HCT116 (cell line): ENCODE measurements at regions not wholly inside any gene's neighbourhood (a gene's known extent, or its start where the extent isn't known, plus 50 kb on each side); places are given as distances from the start of the nearest gene placed in this dataset.

ENCODE experiments used
- ATAC-seq: fragments of 200-7000 bp; cut with Tn5 transposase; 2 replicates; pipeline ENCODE4 v1.9.1; 2020; ENCODE audit warnings: mild to moderate bottlenecking, moderate library complexity
- BruUV-seq: library from RNA; stranded (reverse); fragments of 400-500 nt; replicated peaks from 2 replicates; lab custom pipeline; 2021; lab: Mats Ljungman, UMichigan
- CTCF ChIA-PET: fragments of 300-600 bp; sonication (Branson Sonifier 250); formaldehyde crosslinking; loops from one replicate; lab custom pipeline; 2021; ENCODE audit warnings: antibody characterized with exemption; lab: Charles Lee
- POLR2A ChIA-PET: fragments of 300-600, 350-600 bp; sonication (Branson Sonifier 250); formaldehyde crosslinking; loops from one replicate; lab custom pipeline; 2021; ENCODE audit warnings: antibody characterized with exemption; lab: Charles Lee
- RAD21 ChIA-PET, 2 experiments: fragments of 300-600 bp; sonication (Branson Sonifier 250); formaldehyde crosslinking; loops; one replicate each; lab custom pipeline; 2023; ENCODE audit warnings: low total read pairs in 2 of 2; ENCODE audit not compliant: uncharacterized antibody in 2 of 2, unreplicated experiment in 2 of 2, low non-redundant PET in 1 of 2; lab: Charles Lee
- DNase-seq: peaks from one replicate; pipeline ENCODE4 v3.0.0-alpha.2; 2010; ENCODE audit warnings: low read depth, low spot score
- H2AFZ ChIP-seq: fragments of 200-600 bp; shearing (Covaris generic), sonication (generic); 2 replicates; pipeline ENCODE4 v1.6.1; 2017; ENCODE audit warnings: low read depth, mixed run types, mixed read lengths, antibody characterized with exemption, low read length; ENCODE audit not compliant: poor library complexity, severe bottlenecking
- H3K27ac ChIP-seq: 2 replicates; pipeline ENCODE4 v1.5.1; 2012; ENCODE audit warnings: low read depth, low read length
- H3K27me3 ChIP-seq: fragments of 200-600 bp; sonication (generic); 2 replicates; pipeline ENCODE4 v1.6.1; 2016; ENCODE audit warnings: mixed run types, low read length, mixed read lengths; ENCODE audit not compliant: insufficient read depth
- H3K36me3 ChIP-seq, 2 experiments: fragments of 200-500 bp in 1 of 2; fragments of 200-600 bp in 1 of 2; sonication (Bioruptor generic) in 1 of 2; sonication (generic) in 1 of 2; 2 replicates each; pipeline versions ENCODE4 v1.5.1 to v1.6.1; 2014 to 2016; ENCODE audit warnings: low read length in 2 of 2, inconsistent platforms in 1 of 2, mixed read lengths in 1 of 2, mixed run types in 1 of 2; ENCODE audit not compliant: insufficient read depth in 2 of 2, control insufficient read depth in 1 of 2
- H3K4me1 ChIP-seq, 2 experiments: fragments of 200-600 bp in 1 of 2; sonication (generic) in 1 of 2; 2 replicates each; pipeline versions ENCODE4 v1.5.1 to v1.6.1; 2012 to 2017; ENCODE audit warnings: low read length in 2 of 2, inconsistent platforms in 1 of 2, mild to moderate bottlenecking in 1 of 2, mixed read lengths in 1 of 2, mixed run types in 1 of 2, moderate library complexity in 1 of 2; ENCODE audit not compliant: insufficient read depth in 2 of 2, control insufficient read depth in 1 of 2
- H3K4me2 ChIP-seq: fragments of 200-600 bp; sonication (generic); 2 replicates; pipeline ENCODE4 v1.6.1; 2017; ENCODE audit warnings: mixed run types, low read length, mixed read lengths
- H3K4me3 ChIP-seq, 2 experiments: fragments of 200-600 bp in 1 of 2; sonication (generic) in 1 of 2; replicated peaks in 1 of 2; 2 replicates each; pipeline ENCODE4 v1.5.1; 2011 to 2016; ENCODE audit warnings: low read length in 2 of 2, control low read depth in 1 of 2, low read depth in 1 of 2, mild to moderate bottlenecking in 1 of 2, mixed read lengths in 1 of 2, mixed run types in 1 of 2
- H3K79me2 ChIP-seq: fragments of 200-600 bp; sonication (generic); 2 replicates; pipeline ENCODE4 v1.6.1; 2017; ENCODE audit warnings: mild to moderate bottlenecking, mixed run types, low read length, moderate library complexity, mixed read lengths; ENCODE audit not compliant: insufficient read depth
- H3K9ac ChIP-seq: fragments of 200-600 bp; sonication (generic); 2 replicates; pipeline ENCODE4 v1.6.1; 2016; ENCODE audit warnings: low read length, mixed read lengths
- H3K9me2 ChIP-seq: fragments of 200-600 bp; sonication (generic), shearing (Covaris generic); 2 replicates; pipeline ENCODE4 v1.6.1; 2017; ENCODE audit warnings: mixed run types, mild to moderate bottlenecking, moderate library complexity; ENCODE audit not compliant: insufficient read depth
- H3K9me3 ChIP-seq, 2 experiments: fragments of 200-500 bp in 1 of 2; fragments of 200-600 bp in 1 of 2; sonication (Bioruptor generic) in 1 of 2; sonication (generic) in 1 of 2; 2 replicates each; pipeline ENCODE4 v1.6.1; 2014 to 2017; ENCODE audit warnings: low read length in 2 of 2, mixed read lengths in 2 of 2, inconsistent platforms in 1 of 2, low read depth in 1 of 2, mild to moderate bottlenecking in 1 of 2, mixed run types in 1 of 2, moderate library complexity in 1 of 2; ENCODE audit not compliant: control insufficient read depth in 1 of 2, insufficient read depth in 1 of 2
- H4K20me1 ChIP-seq: fragments of 200-600 bp; sonication (generic), shearing (Covaris generic); 2 replicates; pipeline ENCODE4 v1.6.1; 2017; ENCODE audit warnings: mixed run types, mild to moderate bottlenecking, moderate library complexity; ENCODE audit not compliant: insufficient read depth
- CTCF ChIP-seq, 3 experiments: fragments of 200-600 bp in 1 of 3; sonication (generic) in 1 of 3; IDR thresholded peaks in 2 of 3; conservative IDR thresholded peaks in 1 of 3; 2 replicates each; pipeline ENCODE4 v1.5.1; 2012 to 2017; ENCODE audit warnings: low read depth in 2 of 3, low read length in 2 of 3, antibody characterized with exemption in 1 of 3, borderline replicate concordance in 1 of 3, control low read depth in 1 of 3, mild to moderate bottlenecking in 1 of 3, mixed read lengths in 1 of 3, mixed run types in 1 of 3, moderate library complexity in 1 of 3; ENCODE audit not compliant: insufficient read depth in 1 of 3
- EGR1 ChIP-seq: IDR thresholded peaks from 2 replicates; pipeline ENCODE4 v1.6.1; 2012; ENCODE audit warnings: low read depth
- MAX ChIP-seq: IDR thresholded peaks from 2 replicates; pipeline ENCODE4 v1.6.1; 2012
- POLR2A ChIP-seq: IDR thresholded peaks from 2 replicates; pipeline ENCODE4 v1.7.0; 2011; ENCODE audit warnings: borderline replicate concordance; ENCODE audit not compliant: insufficient read depth, insufficient read length; ENCODE audit errors: extremely low read depth
- RAD21 ChIP-seq: IDR thresholded peaks from 2 replicates; pipeline ENCODE4 v1.6.1; 2012; ENCODE audit warnings: low read depth, mild to moderate bottlenecking
- SIN3A ChIP-seq: IDR thresholded peaks from 2 replicates; pipeline ENCODE4 v1.6.1; 2012; ENCODE audit warnings: low read depth
- SRF ChIP-seq: IDR thresholded peaks from 2 replicates; pipeline ENCODE4 v1.6.1; 2012; ENCODE audit warnings: low read depth
- TCF7L2 ChIP-seq: IDR thresholded peaks from 2 replicates; pipeline ENCODE4 v1.7.0; 2011; ENCODE audit warnings: borderline replicate concordance, inconsistent platforms; ENCODE audit not compliant: insufficient read depth, insufficient read length; ENCODE audit errors: extremely low read depth
- intact Hi-C: fragments of 100-400 bp; cut with micrococcal nuclease; formaldehyde crosslinking; loops from 2 replicates; pipeline ENCODE4 v1.10.0; 2022

- TF ChIP-seq MAX (no peak), EGR1 (no peak)
- TF ChIP-seq, all 23 proteins: peak for 5
Measured at GRCh38 chr4:36551697-36552214, 270.3 kb downstream of the DTHD1 start (continued).

- Histone ChIP-seq H3K4me3 (no peak overlapping the region), H3K9me3 (no peaks in the 10 kb centered on the region), H3K4me2 (no peak overlapping the region), H3K9ac (no peak overlapping the region), H2AFZ (no peak overlapping the region), H3K27ac (no peak overlapping the region), H3K27me3 (no peaks in the 10 kb centered on the region), H4K20me1 (no peaks in the 10 kb centered on the region), H3K4me1 (peaks cover 16 to 39% of the 10 kb centered on the region in 2 experiments; a peak in 3 of 4 replicates), H3K79me2 (no peaks in the 10 kb centered on the region), H3K9me2 (no peaks in the 10 kb centered on the region), H3K36me3 (no peaks in the 10 kb centered on the region)
- ChIA-PET POLR2A (no interaction called here), CTCF (no interaction called here), RAD21 (no interaction called here)
- TF ChIP-seq SRF (no peak), RAD21 (no peak), CTCF (IDR thresholded peaks at IDR 0.05 in 2 of 3, conservative IDR thresholded peaks at IDR 0.05 in 1 of 3; ENCODE audit: borderline replicate concordance in 1 of 3, insufficient read depth in 1 of 3, low read depth in 2 of 3, low read length in 2 of 3) (no peak)
- DNase-seq (no peak), ATAC-seq (no peak)
- BruUV-seq, result no TSS peak
- intact Hi-C loops, result no loop called here
Measured at GRCh38 chr4:36553029-36553428, 271.6 kb downstream of the DTHD1 start.

GRCh38 chr4:36553453-36553852 is 272.0 kb downstream of the DTHD1 start:
- peak; percentile 61 for TF ChIP-seq TCF7L2
- no peak for TF ChIP-seq SRF
- no peak for TF ChIP-seq POLR2A
- TF ChIP-seq SIN3A, result no peak
- DNase-seq (no peak), ATAC-seq (no peak)
- ChIA-PET POLR2A (no interaction called here), CTCF (no interaction called here), RAD21 (no interaction called here)
- no peaks in the 10 kb centered on the region for H3K27me3 ChIP-seq
- no peak overlapping the region for H3K9ac ChIP-seq
- no peak overlapping the region for H3K4me2 ChIP-seq
- no peaks in the 10 kb centered on the region for H3K79me2 ChIP-seq
- H3K4me1 ChIP-seq, result peaks cover 16 to 37% of the 10 kb centered on the region in 2 experiments; a peak in 3 of 4 replicates
- H4K20me1 ChIP-seq, result no peaks in the 10 kb centered on the region
- no peak overlapping the region for H2AFZ ChIP-seq
- no peaks in the 10 kb centered on the region for H3K36me3 ChIP-seq
- intact Hi-C loops, result no loop called here
- BruUV-seq, result no TSS peak
- H3K9me3 ChIP-seq, result no peaks in the 10 kb centered on the region
- no peaks in the 10 kb centered on the region for H3K9me2 ChIP-seq
- no peak overlapping the region for H3K4me3 ChIP-seq
- H3K27ac ChIP-seq, result no peak overlapping the region
